Mucosa of descending colon (tissue), 3 donors: ENCODE measurements at regions not wholly inside any gene's neighbourhood (a gene's known extent, or its start where the extent isn't known, plus 50 kb on each side); places are given as distances from the start of the nearest gene placed in this dataset.
"Not testable (repeated sequence)": the region's sequence is repeated elsewhere in the genome, so short reads cannot be mapped to it uniquely, and the experiment has no call there.

ENCODE experiments used
- ATAC-seq: fragments of 200-7000 bp; cut with Tn5 transposase; one replicate; pipeline ENCODE4 v1.9.1; 2020; ENCODE audit warnings: mild to moderate bottlenecking, moderate library complexity
- DNase-seq, 3 donors: peaks; one replicate each; pipeline ENCODE4 v3.0.0-alpha.2; 2020
- H3K36me3 ChIP-seq: fragments of 200-600 bp; one replicate; pipeline ENCODE4 v1.8.0; 2021; ENCODE audit warnings: low read depth, mild to moderate bottlenecking
- H3K4me1 ChIP-seq: fragments of 200-600 bp; one replicate; pipeline ENCODE4 v1.8.0; 2021; ENCODE audit warnings: low read depth, mild to moderate bottlenecking
- H3K4me3 ChIP-seq: fragments of 200-600 bp; one replicate; pipeline ENCODE4 v1.8.0; 2021; ENCODE audit warnings: mild to moderate bottlenecking
- H3K9me3 ChIP-seq: fragments of 200-600 bp; one replicate; pipeline ENCODE4 v1.8.0; 2021; ENCODE audit warnings: mild to moderate bottlenecking
- intact Hi-C, 2 donors: fragments of 100-400 bp; cut with DNase I in 1 of 2; cut with micrococcal nuclease in 1 of 2; formaldehyde crosslinking; loops; one replicate each; pipeline versions ENCODE4 v1.11.0 to v1.11.1; 2022; cut with DNase I, micrococcal nuclease
- TF ChIP-seq, protein P1 (sequence below): fragments of 200-600 bp; IDR thresholded peaks from one replicate; pipeline ENCODE4 v1.8.0; 2022; ENCODE audit warnings: antibody characterized with exemption, mild to moderate bottlenecking
- donor health status: DM: no; HTN: no; CAD: no; lungs with moderate emphysema.
- donor health status: DM: no; HTN: no; CAD: no.
- donor health status: DM: no; HTN: yes; CAD: no.

DNA sequence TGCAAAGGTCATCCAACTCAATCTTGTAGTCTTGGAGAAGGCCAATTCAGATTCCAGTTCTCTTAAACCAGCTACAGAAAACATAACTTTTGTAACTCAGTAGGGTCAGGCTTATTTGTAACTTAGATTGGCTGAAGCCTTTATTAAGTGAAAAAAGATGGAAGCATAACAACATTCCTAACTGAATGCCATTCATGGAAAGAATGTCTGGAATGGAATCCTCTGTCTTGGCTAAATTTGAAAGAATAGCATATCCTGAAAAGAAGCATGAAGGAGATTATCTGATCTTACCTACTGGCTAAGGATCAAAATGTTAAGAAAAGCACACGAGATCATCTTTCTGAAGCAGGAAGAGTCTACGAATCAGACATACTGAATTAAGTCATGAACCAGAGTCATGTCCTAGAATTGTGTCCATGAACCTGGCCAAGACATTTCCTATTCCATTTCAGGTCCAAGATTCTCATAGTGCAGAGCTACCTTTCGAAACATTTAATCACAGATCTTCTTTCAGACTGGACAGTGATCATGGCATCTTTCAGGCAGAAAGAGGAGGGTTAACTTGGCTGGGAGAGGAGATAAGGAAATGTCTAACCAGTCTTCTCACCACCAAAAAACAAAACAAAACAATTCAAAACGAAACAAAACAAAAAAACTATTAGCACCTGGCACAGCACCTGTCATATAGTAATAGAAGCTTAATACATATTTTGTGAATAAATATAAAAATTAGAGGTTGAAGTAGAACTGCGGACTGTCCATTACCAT lies 75.6 kb downstream of the XCL2 start:
- ATAC-seq, result no peak
- H3K4me1 ChIP-seq, result peaks cover 12% of the 10 kb centered on the region

DNA sequence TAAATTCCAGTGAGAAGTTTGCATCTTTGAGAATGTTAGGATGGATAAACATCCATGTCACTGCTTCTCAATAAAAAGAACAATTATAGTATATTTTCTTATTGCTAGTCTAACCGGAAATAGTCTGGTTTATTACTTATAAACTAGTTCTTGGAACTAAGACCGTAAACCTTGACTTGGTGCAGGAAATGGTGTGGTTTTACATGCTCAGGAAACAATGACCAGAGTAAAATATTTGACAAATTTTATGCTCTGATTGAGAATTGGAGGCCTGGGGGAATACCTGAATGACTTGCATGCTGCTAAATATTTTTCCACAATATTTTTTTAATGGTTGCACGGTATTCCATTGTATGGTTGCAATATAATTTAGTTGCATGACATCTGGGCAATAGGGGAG lies 76.3 kb downstream of the XCL2 start:
- no peaks in the 10 kb centered on the region for H3K9me3 ChIP-seq
- TF ChIP-seq, protein P1, sequence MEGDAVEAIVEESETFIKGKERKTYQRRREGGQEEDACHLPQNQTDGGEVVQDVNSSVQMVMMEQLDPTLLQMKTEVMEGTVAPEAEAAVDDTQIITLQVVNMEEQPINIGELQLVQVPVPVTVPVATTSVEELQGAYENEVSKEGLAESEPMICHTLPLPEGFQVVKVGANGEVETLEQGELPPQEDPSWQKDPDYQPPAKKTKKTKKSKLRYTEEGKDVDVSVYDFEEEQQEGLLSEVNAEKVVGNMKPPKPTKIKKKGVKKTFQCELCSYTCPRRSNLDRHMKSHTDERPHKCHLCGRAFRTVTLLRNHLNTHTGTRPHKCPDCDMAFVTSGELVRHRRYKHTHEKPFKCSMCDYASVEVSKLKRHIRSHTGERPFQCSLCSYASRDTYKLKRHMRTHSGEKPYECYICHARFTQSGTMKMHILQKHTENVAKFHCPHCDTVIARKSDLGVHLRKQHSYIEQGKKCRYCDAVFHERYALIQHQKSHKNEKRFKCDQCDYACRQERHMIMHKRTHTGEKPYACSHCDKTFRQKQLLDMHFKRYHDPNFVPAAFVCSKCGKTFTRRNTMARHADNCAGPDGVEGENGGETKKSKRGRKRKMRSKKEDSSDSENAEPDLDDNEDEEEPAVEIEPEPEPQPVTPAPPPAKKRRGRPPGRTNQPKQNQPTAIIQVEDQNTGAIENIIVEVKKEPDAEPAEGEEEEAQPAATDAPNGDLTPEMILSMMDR, result no peak
- H3K4me1 ChIP-seq, result peaks cover 12% of the 10 kb centered on the region
- no peaks in the 10 kb centered on the region for H3K36me3 ChIP-seq
- intact Hi-C loops, result no loop called here
- no peak for DNase-seq
- ATAC-seq, result peak; percentile 63
- no peak overlapping the region for H3K4me3 ChIP-seq

More for the DNA sequence above, 75.6 kb downstream of the XCL2 start:
- TF ChIP-seq, protein P1, result no peak
- Histone ChIP-seq H3K36me3 (no peaks in the 10 kb centered on the region), H3K4me3 (no peak overlapping the region), H3K9me3 (no peaks in the 10 kb centered on the region)
- DNase-seq, result no peak
- intact Hi-C loops, result no loop called here

DNA sequence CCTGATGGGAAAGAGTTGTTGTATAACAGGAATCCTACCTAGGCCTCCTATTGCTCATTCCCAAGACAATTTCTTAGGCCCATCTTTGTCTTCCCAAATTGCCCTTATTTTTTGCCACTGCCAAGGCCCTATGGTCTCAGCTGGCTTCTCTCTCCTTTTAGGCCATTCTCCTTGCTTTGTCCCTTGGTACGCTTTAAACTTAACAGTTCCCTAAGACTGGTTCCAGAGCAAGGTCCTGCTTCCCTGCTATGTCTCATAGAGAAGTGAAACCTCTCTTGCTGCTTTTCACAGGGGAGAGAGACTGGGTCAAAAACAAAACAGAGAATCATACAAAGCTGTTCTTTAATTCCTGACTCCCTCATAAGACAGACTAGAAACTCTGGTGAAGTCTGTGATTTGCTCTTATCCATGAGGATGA lies 77.1 kb downstream of the XCL2 start:
- no peaks in the 10 kb centered on the region for H3K9me3 ChIP-seq
- H3K4me1 ChIP-seq, result peaks cover 12% of the 10 kb centered on the region
- no peaks in the 10 kb centered on the region for H3K36me3 ChIP-seq
- ATAC-seq (peak; percentile 37), DNase-seq (no peak)
- H3K4me3 ChIP-seq, result no peak overlapping the region
- TF ChIP-seq, protein P1, result no peak
- intact Hi-C loops, result no loop called here

DNA sequence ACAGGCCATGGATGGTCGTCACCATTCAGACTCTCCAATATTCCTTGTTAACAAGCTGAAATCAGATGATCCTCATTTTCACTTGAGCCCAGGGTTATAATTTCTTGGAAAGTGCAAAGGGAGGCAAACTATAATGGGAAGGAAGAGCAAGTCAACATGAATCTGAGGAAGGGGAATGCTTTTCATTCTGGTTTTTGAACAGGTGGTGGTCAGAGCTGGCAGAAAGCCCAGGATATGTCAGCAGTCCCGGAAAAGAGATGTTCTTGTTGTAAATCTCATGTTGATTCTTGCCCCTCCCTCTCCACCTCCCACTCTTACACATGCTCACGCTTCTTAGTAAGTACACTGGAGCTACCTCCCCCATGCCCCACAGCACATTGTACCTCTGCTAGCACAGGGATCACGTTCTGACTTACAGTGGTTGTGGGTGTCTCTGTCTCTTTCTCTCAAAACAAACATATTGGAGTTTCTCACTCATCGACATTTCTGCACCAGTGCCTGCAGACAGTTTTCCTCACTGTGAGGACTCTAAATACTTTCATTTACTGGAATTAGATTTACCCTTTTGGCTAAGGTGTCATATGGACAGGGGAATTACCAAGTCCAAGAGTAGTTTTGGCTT lies 77.6 kb downstream of the XCL2 start:
- Histone ChIP-seq H3K4me3 (no peak overlapping the region), H3K4me1 (peaks cover 12% of the 10 kb centered on the region), H3K9me3 (peaks cover 3% of the 10 kb centered on the region), H3K36me3 (no peaks in the 10 kb centered on the region)
- peak; percentile 86 for ATAC-seq
- peak; percentile 47 to 71 (median 56) for DNase-seq
- TF ChIP-seq, protein P1, result no peak
- intact Hi-C loops, result no loop called here

DNA sequence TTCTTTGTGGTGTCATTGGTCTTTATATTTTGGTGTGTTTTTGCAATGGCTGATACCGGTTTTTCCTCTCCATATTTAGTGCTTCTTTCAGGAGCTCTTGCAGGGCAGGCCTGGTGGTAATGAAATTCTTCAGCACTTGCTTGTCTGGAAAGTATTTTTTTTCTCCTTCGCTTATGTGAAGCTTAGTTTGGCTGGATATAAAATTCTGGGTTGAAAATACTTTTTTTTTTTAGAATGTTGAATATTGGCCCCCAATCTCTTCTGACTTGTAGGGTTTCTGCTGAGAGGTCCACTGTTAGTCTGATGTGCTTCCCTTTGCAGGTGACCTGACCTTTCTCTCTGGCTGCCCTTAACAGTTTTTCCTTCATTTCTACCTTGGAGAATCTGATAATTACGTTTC lies 82.7 kb downstream of the XCL2 start:
- DNase-seq, intact Hi-C loops, H3K9me3 ChIP-seq, H3K4me3 ChIP-seq, H3K4me1 ChIP-seq, H3K36me3 ChIP-seq, ATAC-seq: not testable (repeated sequence)

DNA sequence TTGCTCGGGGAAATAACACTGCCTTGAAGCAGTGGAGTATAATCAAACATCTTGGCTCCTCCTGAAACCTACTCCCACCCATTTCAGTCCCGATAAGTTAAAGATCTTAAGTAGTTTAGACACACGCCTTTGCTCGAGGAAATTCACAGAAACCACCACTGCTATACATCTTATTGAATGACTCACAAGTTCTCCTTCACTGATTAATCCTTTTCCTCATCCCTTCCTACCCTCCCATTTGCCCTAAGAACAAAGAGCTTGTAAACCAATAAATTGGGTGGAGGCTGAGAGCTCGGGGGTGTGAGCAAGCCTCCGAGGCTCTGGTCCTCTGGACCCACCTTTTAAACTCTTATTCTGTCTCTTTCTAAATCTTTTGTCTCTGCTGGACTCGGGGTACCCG lies 86.5 kb downstream of the XCL2 start:
- H3K9me3 ChIP-seq, intact Hi-C loops, H3K4me3 ChIP-seq, H3K36me3 ChIP-seq, H3K4me1 ChIP-seq: not testable (repeated sequence)
- DNase-seq (peak in 2 of 3 donors; percentile 35 to 37), ATAC-seq (peak; percentile 58)
